CD4-positive, alpha-beta T cell treated with Interleukin-10 for 1 hour (primary cell): ENCODE measurements at regions not wholly inside any gene's neighbourhood (a gene's known extent, or its start where the extent isn't known, plus 50 kb on each side); places are given as distances from the start of the nearest gene placed in this dataset.
A peak's percentile ranks its signal among the peaks of the same experiment; 100 is the strongest.
"Not testable (repeated sequence)": the region's sequence is repeated elsewhere in the genome, so short reads cannot be mapped to it uniquely, and the experiment has no call there.

Experiments
- DNase-seq: peaks from one replicate; pipeline ENCODE4 v3.0.0-alpha.2; 2020

DNA sequence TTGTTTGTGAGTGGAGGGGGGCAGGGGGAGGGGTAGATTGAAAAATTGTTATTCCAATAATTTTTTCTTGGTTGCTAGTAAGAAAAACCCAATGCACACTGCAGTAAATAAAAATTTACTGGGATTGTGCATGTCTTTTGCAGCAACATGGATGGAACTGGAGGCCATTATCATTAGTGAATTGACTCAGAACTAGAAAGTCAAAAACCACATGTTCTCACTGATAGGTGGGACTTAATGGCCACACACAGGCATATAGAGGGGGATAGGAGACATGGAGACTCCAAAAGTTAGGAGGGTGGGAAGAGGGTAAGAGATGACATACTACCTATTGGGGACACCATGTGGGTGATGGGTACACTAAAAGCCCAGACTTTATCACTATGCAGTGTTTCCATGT, 67.2 kb downstream of the BUB3 start:
- DNase-seq: no peak

- no peak for DNase-seq
Observed at GRCh38 chr10:123222832-123223231, 68.6 kb downstream of the BUB3 start.

DNA sequence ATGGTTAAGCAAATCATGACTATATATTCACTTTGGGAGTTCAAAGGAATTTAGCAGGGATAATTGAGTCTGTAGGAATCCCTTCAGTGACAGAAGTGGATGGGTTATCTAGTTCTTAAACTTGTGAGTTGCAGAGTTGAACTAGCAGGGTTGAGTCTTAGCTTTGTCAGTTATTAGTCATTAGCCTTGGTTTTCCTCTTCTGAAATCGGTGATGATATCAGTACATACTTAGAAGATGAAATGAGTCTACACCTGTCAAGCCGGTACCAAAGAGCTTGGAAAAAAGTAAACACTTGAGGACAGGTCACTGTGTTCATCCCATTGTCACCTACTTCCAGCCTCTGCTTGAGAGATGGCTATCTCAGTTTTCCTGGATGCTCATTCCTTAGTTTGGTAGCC, 73.5 kb downstream of the BUB3 start:
- no peak for DNase-seq

DNA sequence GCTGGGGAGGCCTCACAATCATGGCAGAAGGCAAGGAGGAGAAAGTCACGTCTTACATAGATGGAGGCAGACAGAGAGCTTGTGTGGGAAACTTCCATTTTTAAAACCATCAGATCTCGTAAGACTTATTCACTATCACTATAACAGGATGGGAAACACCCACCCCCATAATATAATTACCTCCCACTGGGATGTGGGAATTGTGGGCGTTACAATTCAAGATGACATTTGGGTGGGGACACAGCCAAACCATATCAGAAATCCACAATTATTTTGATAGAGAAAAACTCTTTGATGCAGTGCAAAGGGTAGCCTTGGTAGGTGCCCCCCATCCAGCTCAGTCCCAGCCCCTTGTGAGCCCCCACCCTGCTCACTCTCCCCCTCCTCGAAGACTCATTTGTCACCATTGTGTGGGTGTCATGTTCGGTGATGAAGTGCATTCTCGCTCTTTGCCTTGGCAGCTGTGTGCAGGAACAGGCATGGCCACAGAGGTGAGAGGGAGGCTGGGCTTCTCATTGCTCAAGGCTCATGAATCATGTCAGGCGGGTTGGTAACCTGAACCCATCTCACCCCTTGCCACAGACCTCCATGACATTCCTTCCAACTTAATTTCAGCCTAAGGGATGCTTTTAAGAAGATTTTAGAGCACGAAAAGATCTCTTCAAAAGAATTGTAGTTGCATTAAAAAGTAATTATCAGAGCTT, 75.9 kb downstream of the BUB3 start:
- DNase-seq: no peak

DNA sequence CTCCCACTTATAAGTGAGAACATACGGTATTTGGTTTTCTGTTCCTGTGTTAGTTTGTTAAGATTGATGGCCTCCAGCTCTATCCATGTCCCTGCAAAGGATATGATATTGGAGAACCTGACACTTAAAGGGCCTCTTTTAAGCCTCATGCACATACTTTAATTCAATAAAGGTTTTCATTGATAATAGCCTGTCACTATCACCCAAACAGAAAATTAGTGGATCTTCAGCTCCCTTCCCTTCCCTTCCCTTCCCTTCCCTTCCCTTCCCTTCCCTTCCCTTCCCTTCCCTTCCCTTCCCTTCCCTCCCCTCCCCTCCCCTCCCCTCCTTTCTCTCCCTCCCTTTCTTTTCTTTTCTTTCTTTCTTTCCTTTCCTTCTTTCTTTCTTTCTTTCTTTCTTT, 78.7 kb downstream of the BUB3 start:
- DNase-seq: not testable (repeated sequence)

DNA sequence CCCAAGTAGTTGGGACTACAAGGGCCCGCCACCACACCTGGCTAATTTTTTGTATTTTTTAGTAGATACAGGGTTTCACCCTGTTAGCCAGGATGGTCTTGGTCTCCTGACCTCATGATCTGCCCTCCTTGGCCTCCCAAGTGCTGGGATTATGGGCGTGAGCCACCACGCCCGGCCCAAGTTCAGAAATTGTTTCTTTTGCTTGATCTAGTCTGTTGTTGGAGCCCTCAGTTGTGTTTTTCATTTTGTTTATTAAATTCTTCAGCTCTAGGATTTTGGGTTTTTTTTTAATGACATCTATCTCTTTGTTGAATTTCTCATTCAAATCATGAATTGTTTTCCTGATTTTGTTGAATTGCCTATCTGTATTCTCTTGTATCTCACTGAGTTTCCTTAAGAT, 80.8 kb downstream of the BUB3 start:
- not testable (repeated sequence) for DNase-seq

DNA sequence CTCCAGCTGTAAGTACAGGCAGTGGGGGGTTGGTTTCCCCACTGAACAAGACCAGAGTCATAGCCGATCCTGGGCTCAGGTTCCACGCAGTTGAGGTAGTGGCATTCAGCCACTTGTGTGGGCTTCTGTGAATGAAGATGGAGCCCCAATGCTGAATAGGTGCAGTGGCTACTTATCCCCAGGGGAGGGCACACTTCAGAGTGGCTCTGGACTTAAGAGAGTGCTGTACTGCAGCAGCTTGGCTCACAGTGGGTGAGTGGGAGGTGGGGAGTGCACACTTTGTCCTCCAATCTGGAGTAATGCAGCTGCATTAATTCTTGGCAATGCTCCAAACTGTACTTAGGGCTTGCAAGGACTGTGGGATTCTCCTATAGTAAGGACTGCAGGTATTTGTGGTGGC, 81.9 kb downstream of the BUB3 start:
- DNase-seq: no peak

GRCh38 chr10:123240250-123240649, 86.0 kb downstream of the BUB3 start:
- no peak for DNase-seq

- DNase-seq: no peak
Observed at GRCh38 chr10:123240776-123241175, 86.6 kb downstream of the BUB3 start.

DNA sequence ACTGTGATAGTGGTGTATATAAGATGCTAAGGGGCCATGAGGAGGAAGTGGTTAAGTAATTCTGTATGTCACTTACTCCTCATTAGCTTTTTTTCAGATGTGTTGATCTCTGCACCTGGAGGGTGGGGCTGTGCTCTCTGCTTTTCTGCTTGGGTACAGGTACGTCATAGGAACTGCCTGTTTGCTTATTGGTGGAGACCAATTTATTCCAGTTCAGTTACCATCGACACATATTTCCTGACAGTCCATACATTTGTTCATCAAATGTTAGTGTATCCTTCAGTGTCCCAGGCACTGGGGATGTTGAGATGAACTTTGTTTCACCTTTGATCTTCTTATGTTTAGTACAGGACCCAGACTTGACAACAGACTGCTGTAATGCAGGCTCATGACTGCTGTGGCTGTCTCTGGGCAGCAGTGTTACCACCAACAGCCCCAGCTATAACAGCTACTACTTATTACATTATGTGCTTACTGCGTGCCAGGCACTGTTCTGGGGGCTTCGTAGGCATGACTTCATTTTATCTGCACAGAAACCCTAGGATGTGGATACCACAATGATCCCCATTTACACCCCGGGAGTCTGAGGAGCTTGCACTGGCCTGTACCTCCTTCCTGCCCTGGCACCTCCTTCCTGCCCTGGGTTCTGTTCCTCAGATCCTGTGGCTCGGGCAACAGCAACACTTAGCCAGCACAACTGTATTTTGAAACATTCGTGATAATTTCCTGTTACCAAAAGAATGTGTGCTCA, 87.4 kb downstream of the BUB3 start:
- peak; percentile 81 for DNase-seq

DNA sequence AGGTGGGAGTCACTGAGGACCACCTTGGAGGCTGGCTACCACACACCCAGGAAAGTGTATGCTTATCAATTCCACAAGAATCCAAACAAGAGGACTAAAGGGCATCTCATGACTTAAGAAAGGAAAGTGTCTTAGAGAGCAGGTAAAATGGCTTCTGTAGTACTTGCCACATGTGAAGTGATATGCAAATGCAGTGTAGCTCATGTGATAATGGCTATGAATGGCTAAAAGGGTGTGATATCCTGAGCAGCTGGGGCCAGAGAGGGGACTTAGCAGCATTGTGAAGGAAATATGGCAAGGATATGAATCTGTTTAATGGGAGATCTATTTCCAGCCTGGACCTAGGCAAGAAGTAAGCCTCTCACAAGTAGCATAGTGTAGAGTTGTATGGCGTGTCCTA, 90.5 kb downstream of the BUB3 start:
- DNase-seq: no peak

GRCh38 chr10:123245264-123245663, 91.1 kb downstream of the BUB3 start:
- no peak for DNase-seq

DNA sequence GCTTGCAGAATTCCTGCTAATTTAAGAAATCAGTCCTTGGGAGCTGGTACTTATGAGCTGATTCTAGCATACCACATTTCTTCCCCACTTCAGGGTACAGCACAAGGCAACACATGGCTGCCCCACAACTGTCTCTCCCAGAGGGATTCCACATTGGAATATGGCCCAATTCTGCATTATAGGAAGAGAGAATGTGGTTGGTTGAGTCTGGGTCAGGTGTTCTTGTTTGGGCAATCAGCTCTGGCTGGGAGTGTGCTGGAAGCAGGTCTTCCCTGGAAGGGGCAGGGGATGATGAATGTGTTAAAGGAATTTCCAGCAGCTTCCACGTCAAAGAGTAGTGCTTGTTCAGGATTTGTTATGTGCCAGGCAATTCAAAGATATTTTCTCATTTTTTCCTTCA, 95.7 kb downstream of the BUB3 start:
- DNase-seq: no peak

DNA sequence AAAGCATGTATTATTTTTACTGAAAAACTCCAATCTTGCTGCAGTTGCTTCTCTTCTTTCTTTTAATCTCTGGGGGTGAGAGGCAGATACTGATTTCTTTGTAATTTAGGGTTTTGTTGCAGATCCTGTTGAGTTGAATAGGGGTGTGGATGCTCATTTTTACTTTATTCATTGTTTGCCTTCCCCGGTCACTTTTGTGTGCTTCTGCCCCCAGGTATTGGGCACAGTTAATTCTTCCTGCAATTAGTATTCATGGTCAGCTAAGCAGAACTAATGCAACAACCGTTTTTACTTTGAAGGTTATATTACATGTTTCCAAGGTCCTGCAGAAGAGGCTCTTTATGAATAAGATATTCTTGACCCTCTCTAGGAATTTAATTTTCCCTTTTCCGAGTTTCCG, 96.4 kb downstream of the BUB3 start:
- no peak for DNase-seq

GRCh38 chr10:123252779-123253178, 98.6 kb downstream of the BUB3 start:
- DNase-seq: no peak

DNA sequence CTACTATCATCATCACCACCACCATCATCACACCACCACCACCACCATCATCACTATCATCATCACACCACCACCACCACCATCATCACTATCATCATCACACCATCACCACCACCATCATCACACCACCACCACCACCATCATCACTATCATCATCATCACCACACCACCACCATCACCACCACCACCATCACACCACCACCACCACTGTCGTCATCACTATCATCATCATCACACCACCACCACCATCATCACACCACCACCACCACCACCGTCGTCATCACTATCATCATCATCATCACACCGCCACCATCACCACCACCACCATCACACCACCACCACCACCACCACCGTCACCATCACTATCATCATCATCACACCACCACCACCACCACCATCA, 100.1 kb downstream of the BUB3 start:
- not testable (repeated sequence) for DNase-seq

DNA sequence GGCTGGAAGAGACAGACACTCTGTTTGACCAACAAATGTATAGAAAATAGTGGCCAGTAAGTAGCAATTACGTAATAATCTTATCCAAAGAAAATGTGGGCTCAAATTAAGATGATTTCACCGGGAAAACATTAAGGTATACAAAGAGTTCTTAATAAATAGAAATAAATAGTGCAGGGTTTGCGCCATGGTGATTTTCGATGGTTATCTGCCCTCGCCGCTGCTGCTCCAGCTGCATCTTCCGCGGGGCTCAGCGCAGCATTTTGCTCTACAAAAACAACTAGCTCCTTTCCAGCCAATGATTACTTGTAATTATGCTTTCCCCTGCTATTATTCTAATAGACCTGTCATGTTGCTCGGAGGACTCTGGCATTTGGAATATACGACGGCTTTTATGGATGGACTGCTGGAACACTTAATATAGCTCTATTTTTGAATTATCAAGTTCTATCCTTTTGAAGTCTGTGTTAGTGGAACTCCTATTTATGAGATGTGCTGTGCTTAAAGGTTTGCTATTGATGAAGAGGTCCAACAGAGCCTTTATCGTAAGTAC, 103.8 kb downstream of the BUB3 start:
- no peak for DNase-seq

GRCh38 chr10:123259081-123259480, 104.9 kb downstream of the BUB3 start:
- DNase-seq: no peak

- no peak for DNase-seq
Observed at GRCh38 chr10:123259791-123260190, 105.6 kb downstream of the BUB3 start.

- DNase-seq: no peak
Observed at GRCh38 chr10:123262456-123262855, 108.3 kb downstream of the BUB3 start.

GRCh38 chr10:123266971-123267370, 112.8 kb downstream of the BUB3 start:
- DNase-seq: no peak

DNA sequence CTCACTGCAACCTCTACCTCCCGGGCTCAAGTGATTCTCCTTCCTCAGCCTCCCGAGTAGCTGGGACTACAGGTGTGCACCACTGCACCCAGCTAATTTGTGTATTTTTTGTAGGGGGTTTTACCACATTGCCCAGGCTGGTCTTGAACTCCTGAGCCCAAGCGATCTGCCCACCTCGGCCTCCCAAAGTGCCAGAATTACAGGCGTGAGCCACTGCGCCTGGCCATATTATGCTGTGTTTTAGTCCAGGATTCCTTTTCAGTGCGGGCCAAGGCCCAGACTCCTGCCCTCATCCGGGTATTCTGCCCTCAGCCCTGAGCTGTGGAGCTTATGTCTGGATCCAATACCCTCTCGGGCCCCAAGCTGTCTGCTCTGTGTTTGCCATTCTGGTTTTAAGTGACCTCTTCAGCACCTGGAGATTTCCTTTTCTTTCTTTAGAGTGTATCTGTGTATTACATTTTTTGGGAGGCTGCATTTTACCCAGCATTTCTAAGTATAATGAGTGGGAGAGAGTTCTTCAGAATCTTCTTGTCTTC, 114.9 kb downstream of the BUB3 start:
- no peak for DNase-seq

DNA sequence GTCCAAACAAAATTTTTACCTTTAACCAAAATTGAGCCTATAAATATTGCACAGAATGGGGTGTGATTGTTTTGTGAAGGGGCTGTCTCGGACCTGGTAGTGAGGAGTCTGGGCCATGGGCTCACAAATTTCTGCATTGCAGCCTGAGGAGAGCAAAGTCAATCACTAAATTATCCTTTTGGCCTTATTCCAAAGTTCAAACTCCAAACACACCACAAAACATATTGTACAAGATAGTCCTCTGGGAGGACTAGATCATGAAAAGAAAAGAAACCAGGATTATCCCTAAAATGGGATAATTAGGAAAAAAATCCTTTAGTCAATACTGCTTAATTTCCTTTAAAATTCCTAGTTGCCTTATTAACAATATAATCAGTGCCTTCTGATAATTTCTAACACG, 115.5 kb downstream of the BUB3 start:
- no peak for DNase-seq

DNA sequence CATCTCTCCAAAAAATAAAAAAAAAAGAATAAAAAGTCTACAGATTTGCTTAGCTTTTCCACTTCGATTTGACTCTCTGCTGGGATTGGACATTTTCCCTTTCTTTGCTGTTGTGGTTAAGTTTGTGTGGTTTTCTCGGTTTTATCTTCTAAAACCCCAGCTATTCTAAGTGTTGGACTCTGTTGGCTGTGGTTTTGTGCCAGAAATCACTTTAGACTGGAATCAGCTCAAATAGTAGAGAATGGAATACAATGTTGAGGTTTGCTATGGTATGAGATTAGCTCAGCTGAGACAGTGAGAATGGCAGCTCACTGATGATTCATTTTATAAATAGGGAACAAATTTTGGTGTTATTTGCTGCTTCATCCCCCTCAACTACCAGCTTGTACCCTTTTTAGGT, 116.0 kb downstream of the BUB3 start:
- DNase-seq: no peak
